ENCODE measurements at regions not wholly inside any gene's neighbourhood (a gene's known extent, or its start where the extent isn't known, plus 50 kb on each side); places are given as distances from the start of the nearest gene placed in this dataset.

DNA sequence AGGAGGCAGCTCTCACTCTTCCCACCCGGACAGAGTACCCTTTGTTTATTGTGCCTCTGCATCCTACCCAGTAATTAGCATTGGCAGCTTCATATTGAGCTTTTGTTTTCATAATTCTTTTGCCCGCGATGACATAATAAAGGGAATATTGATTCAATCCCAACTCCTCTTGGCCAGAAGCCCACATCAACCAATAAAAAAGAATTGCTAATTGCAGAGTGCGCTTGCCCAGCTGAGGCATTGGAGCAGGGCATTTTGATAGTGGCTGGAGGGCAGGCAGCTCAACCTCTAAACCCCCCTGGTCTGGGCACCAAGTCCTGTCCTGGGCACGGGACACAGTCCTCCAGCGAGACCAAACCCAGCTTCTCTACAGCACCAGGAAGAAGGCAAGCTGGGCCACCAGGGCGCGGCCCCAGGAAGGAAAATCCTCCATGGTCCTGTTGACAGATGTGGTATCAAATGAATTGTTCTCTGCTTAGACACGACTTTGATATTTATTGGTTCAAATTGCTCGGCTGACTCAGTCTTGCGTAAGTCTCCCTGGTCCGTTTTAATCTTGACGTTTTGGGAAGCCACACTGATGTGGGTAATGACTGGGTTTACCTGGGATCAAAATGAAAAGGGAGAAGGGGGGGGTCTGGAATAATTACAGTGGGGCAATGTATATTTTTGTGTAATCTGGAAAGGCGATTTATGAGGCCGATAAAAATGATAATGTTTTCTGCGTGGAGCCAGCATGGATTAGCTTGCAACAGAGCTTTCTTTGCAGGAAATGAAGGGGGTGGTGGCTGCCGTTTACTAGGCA lies 220.7 kb upstream of the MSX2 start:
- H3K27ac ChIP-seq (ENCODE audit: low read depth in 1 of 2, low read length in 2 of 2), result no peak overlapping the region
- no peak for DNase-seq
- H3K9me3 ChIP-seq (replicated peaks in 1 of 2; ENCODE audit: control insufficient read depth in 1 of 2, insufficient read depth in 1 of 2, low read length in 2 of 2), result peaks cover 3 to 5% of the 10 kb centered on the region in 2 donors
- H3K4me1 ChIP-seq (ENCODE audit: control insufficient read depth in 1 of 2, insufficient read depth in 2 of 2, low read length in 2 of 2), result no peaks in the 10 kb centered on the region
- TF ChIP-seq, protein P1, sequence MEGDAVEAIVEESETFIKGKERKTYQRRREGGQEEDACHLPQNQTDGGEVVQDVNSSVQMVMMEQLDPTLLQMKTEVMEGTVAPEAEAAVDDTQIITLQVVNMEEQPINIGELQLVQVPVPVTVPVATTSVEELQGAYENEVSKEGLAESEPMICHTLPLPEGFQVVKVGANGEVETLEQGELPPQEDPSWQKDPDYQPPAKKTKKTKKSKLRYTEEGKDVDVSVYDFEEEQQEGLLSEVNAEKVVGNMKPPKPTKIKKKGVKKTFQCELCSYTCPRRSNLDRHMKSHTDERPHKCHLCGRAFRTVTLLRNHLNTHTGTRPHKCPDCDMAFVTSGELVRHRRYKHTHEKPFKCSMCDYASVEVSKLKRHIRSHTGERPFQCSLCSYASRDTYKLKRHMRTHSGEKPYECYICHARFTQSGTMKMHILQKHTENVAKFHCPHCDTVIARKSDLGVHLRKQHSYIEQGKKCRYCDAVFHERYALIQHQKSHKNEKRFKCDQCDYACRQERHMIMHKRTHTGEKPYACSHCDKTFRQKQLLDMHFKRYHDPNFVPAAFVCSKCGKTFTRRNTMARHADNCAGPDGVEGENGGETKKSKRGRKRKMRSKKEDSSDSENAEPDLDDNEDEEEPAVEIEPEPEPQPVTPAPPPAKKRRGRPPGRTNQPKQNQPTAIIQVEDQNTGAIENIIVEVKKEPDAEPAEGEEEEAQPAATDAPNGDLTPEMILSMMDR (IDR thresholded peaks at IDR 0.05), result no peak
- H2AFZ ChIP-seq (ENCODE audit: insufficient read depth, low read depth, low read length, poor library complexity, severe bottlenecking), result no peak overlapping the region
- Mint-ChIP-seq H3K27ac (no peak overlapping the region), H3K4me1 (peaks cover 10% of the 10 kb centered on the region), H3K27me3 (ENCODE audit: low read depth in 3 of 3) (peaks cover 0 to 5% (median 1%) of the 10 kb centered on the region in 3 donors), H3K4me3 (peak overlapping the region in 1 of 2 donors; percentile 20), H3K9me3 (peaks cover 7 to 17% (median 8%) of the 10 kb centered on the region in 7 donors), H3K36me3 (no peaks in the 10 kb centered on the region)
- no peak overlapping the region for H3K4me2 ChIP-seq (replicated peaks; ENCODE audit: extremely low read depth, low read length, poor library complexity, severe bottlenecking)
- 57% methylated on average over 10 of the region's 17 CpGs for WGBS (ENCODE audit: insufficient coverage)
- no peaks in the 10 kb centered on the region for H3K27me3 ChIP-seq (ENCODE audit: control insufficient read depth in 2 of 2, insufficient read depth in 2 of 2, low read length in 2 of 2)
- no peaks in the 10 kb centered on the region for H3K79me2 ChIP-seq (ENCODE audit: insufficient read depth, low read length)
- H3K36me3 ChIP-seq (replicated peaks in 1 of 2; ENCODE audit: control insufficient read depth in 1 of 2, insufficient read depth in 2 of 2, low read length in 2 of 2), result no peaks in the 10 kb centered on the region
- no peak overlapping the region for H3K4me3 ChIP-seq (replicated peaks in 1 of 3; ENCODE audit: low read depth in 2 of 3, low read length in 3 of 3)
- H4K20me1 ChIP-seq (ENCODE audit: insufficient read depth, low read length), result no peaks in the 10 kb centered on the region
- intact Hi-C loops (cut with micrococcal nuclease), result no loop called here
- H3K9ac ChIP-seq (ENCODE audit: insufficient read depth, low read length, poor library complexity, severe bottlenecking), result no peak overlapping the region

GRCh38 chr5:174504266-174504726 lies 220.1 kb upstream of the MSX2 start:
- no peak overlapping the region for H3K4me3 ChIP-seq (replicated peaks in 1 of 3; ENCODE audit: low read depth in 2 of 3, low read length in 3 of 3)
- H3K27ac ChIP-seq (ENCODE audit: low read depth in 1 of 2, low read length in 2 of 2), result no peak overlapping the region
- peaks cover 10% of the 10 kb centered on the region for H3K4me1 Mint-ChIP-seq
- H3K79me2 ChIP-seq (ENCODE audit: insufficient read depth, low read length), result no peaks in the 10 kb centered on the region
- H4K20me1 ChIP-seq (ENCODE audit: insufficient read depth, low read length), result no peaks in the 10 kb centered on the region
- no CpG with 5 or more reads among the region's 9 CpGs for WGBS (ENCODE audit: insufficient coverage)
- no peaks in the 10 kb centered on the region for H3K36me3 ChIP-seq (replicated peaks in 1 of 2; ENCODE audit: control insufficient read depth in 1 of 2, insufficient read depth in 2 of 2, low read length in 2 of 2)
- H3K4me3 Mint-ChIP-seq, result peak overlapping the region in 1 of 2 donors; percentile 20
- TF ChIP-seq, protein P1 (IDR thresholded peaks at IDR 0.05), result no peak
- H3K27me3 ChIP-seq (ENCODE audit: control insufficient read depth in 2 of 2, insufficient read depth in 2 of 2, low read length in 2 of 2), result no peaks in the 10 kb centered on the region
- H3K9me3 Mint-ChIP-seq, result peaks cover 2 to 11% (median 3%) of the 10 kb centered on the region in 7 donors
- H3K36me3 Mint-ChIP-seq, result no peaks in the 10 kb centered on the region
- no peak for DNase-seq
- no peaks in the 10 kb centered on the region for H3K9me3 ChIP-seq (replicated peaks in 1 of 2; ENCODE audit: control insufficient read depth in 1 of 2, insufficient read depth in 1 of 2, low read length in 2 of 2)
- H3K27me3 Mint-ChIP-seq (ENCODE audit: low read depth in 3 of 3), result peaks cover under 1 to 5% (median 1%) of the 10 kb centered on the region in 3 donors
- H3K4me2 ChIP-seq (replicated peaks; ENCODE audit: extremely low read depth, low read length, poor library complexity, severe bottlenecking), result no peak overlapping the region
- peak overlapping the region in 1 of 7 donors; percentile 26 for H3K27ac Mint-ChIP-seq
- no peak overlapping the region for H2AFZ ChIP-seq (ENCODE audit: insufficient read depth, low read depth, low read length, poor library complexity, severe bottlenecking)
- no peak overlapping the region for H3K9ac ChIP-seq (ENCODE audit: insufficient read depth, low read length, poor library complexity, severe bottlenecking)
- no peaks in the 10 kb centered on the region for H3K4me1 ChIP-seq (ENCODE audit: control insufficient read depth in 1 of 2, insufficient read depth in 2 of 2, low read length in 2 of 2)
- intact Hi-C loops (cut with micrococcal nuclease), result no loop called here

Measured in CD14-positive monocyte (primary cell).